ENCODE measurements at regions not wholly inside any gene's neighbourhood (a gene's known extent, or its start where the extent isn't known, plus 50 kb on each side); places are given as distances from the start of the nearest gene placed in this dataset.

GRCh38 chr6:169130113-169130512, 123.5 kb downstream of the THBS2 start:
- CTCF ChIA-PET = no interaction called here

GRCh38 chr6:169121013-169121412, 132.6 kb downstream of the THBS2 start:
- H2AFZ ChIP-seq = no peak overlapping the region
- no peak overlapping the region for H3K27ac ChIP-seq
- BruUV-seq (replicated peaks) = no TSS peak
- no peak overlapping the region for H3K4me2 ChIP-seq
- no peaks in the 10 kb centered on the region for H3K9me3 ChIP-seq (ENCODE audit: insufficient read depth, low read depth)
- H3K4me3 ChIP-seq = no peak overlapping the region
- intact Hi-C loops (cut with micrococcal nuclease; ENCODE audit: unreplicated experiment) = no loop called here
- H3K36me3 ChIP-seq (ENCODE audit: low read depth) = no peaks in the 10 kb centered on the region
- no peaks in the 10 kb centered on the region for H3K9me2 ChIP-seq (ENCODE audit: insufficient read depth)
- POLR2A ChIA-PET (ENCODE audit: unreplicated experiment) = no interaction called here
- TF ChIP-seq EZH2 (IDR thresholded peaks at IDR 0.05; ENCODE audit: low read depth) = no peak
- H3K27me3 ChIP-seq (ENCODE audit: insufficient read depth, low read depth) = no peaks in the 10 kb centered on the region; the same call in 1 of the 2 replicates
- no peaks in the 10 kb centered on the region for H3F3A ChIP-seq (ENCODE audit: insufficient read depth, low read depth)
- CTCF ChIA-PET = no interaction called here
- H3K4me1 ChIP-seq (replicated peaks; ENCODE audit: insufficient read depth) = no peaks in the 10 kb centered on the region
- no peak for DNase-seq
- H4K20me1 ChIP-seq (ENCODE audit: insufficient read depth) = no peaks in the 10 kb centered on the region; the same call in 1 of the 2 replicates
- no peaks in the 10 kb centered on the region for H3K79me2 ChIP-seq (ENCODE audit: low read depth)

More at GRCh38 chr6:169130113-169130512, 123.5 kb downstream of the THBS2 start:
- no peak overlapping the region for H3K4me3 ChIP-seq
- H3F3A ChIP-seq (ENCODE audit: insufficient read depth, low read depth) = no peaks in the 10 kb centered on the region
- H4K20me1 ChIP-seq (ENCODE audit: insufficient read depth) = no peaks in the 10 kb centered on the region
- no peaks in the 10 kb centered on the region for H3K36me3 ChIP-seq (ENCODE audit: low read depth)
- no peaks in the 10 kb centered on the region for H3K27me3 ChIP-seq (ENCODE audit: insufficient read depth, low read depth)
- no TSS peak for BruUV-seq (replicated peaks)
- no peak overlapping the region for H3K27ac ChIP-seq
- POLR2A ChIA-PET (ENCODE audit: unreplicated experiment) = no interaction called here
- no peaks in the 10 kb centered on the region for H3K9me3 ChIP-seq (ENCODE audit: insufficient read depth, low read depth)
- no peaks in the 10 kb centered on the region for H3K4me1 ChIP-seq (replicated peaks; ENCODE audit: insufficient read depth)
- H3K79me2 ChIP-seq (ENCODE audit: low read depth) = no peaks in the 10 kb centered on the region
- no peak overlapping the region for H2AFZ ChIP-seq
- H3K9me2 ChIP-seq (ENCODE audit: insufficient read depth) = no peaks in the 10 kb centered on the region
- DNase-seq = no peak
- intact Hi-C loops (cut with micrococcal nuclease; ENCODE audit: unreplicated experiment) = no loop called here
- no peak overlapping the region for H3K4me2 ChIP-seq
- TF ChIP-seq EZH2 (IDR thresholded peaks at IDR 0.05; ENCODE audit: low read depth) = no peak
- TF ChIP-seq CTCF (conservative IDR thresholded peaks at IDR 0.05) = no peak

- no peaks in the 10 kb centered on the region for H3K9me3 ChIP-seq (ENCODE audit: insufficient read depth, low read depth)
- ChIA-PET CTCF (no interaction called here), POLR2A (ENCODE audit: unreplicated experiment) (no interaction called here)
- H3K4me1 ChIP-seq (replicated peaks; ENCODE audit: insufficient read depth) = no peaks in the 10 kb centered on the region
- no peaks in the 10 kb centered on the region for H3F3A ChIP-seq (ENCODE audit: insufficient read depth, low read depth)
- H3K27me3 ChIP-seq (ENCODE audit: insufficient read depth, low read depth) = peaks cover 6% of the 10 kb centered on the region
- H3K9me2 ChIP-seq (ENCODE audit: insufficient read depth) = no peaks in the 10 kb centered on the region
- TF ChIP-seq EZH2 (IDR thresholded peaks at IDR 0.05; ENCODE audit: low read depth) (no peak), CTCF (conservative IDR thresholded peaks at IDR 0.05) (no peak)
- H3K4me2 ChIP-seq = no peak overlapping the region
- intact Hi-C loops (cut with micrococcal nuclease; ENCODE audit: unreplicated experiment) = no loop called here
- no peaks in the 10 kb centered on the region for H3K79me2 ChIP-seq (ENCODE audit: low read depth)
- no peaks in the 10 kb centered on the region for H3K36me3 ChIP-seq (ENCODE audit: low read depth)
- H2AFZ ChIP-seq = no peak overlapping the region
- BruUV-seq (replicated peaks) = no TSS peak
- no peaks in the 10 kb centered on the region; the same call in none of the 2 replicates for H4K20me1 ChIP-seq (ENCODE audit: insufficient read depth)
- no peak overlapping the region for H3K4me3 ChIP-seq
- DNase-seq = no peak
- no peak overlapping the region for H3K27ac ChIP-seq
Measured at GRCh38 chr6:169119669-169120068, 134.0 kb downstream of the THBS2 start.

- Histone ChIP-seq H3K4me3 (no peak overlapping the region), H3K9me3 (ENCODE audit: insufficient read depth, low read depth) (no peaks in the 10 kb centered on the region), H3K27me3 (ENCODE audit: insufficient read depth, low read depth) (peaks cover 9% of the 10 kb centered on the region), H3K79me2 (ENCODE audit: low read depth) (no peaks in the 10 kb centered on the region), H2AFZ (no peak overlapping the region), H3K36me3 (ENCODE audit: low read depth) (no peaks in the 10 kb centered on the region), H4K20me1 (ENCODE audit: insufficient read depth) (no peaks in the 10 kb centered on the region; the same call in none of the 2 replicates), H3K27ac (no peak overlapping the region), H3K4me1 (replicated peaks; ENCODE audit: insufficient read depth) (no peaks in the 10 kb centered on the region), H3K4me2 (no peak overlapping the region), H3F3A (ENCODE audit: insufficient read depth, low read depth) (no peaks in the 10 kb centered on the region), H3K9me2 (ENCODE audit: insufficient read depth) (no peaks in the 10 kb centered on the region; the same call in 1 of the 2 replicates)
- DNase-seq = no peak
- CTCF ChIA-PET = no interaction called here
- BruUV-seq (replicated peaks) = no TSS peak
- TF ChIP-seq EZH2 (IDR thresholded peaks at IDR 0.05; ENCODE audit: low read depth) (no peak), CTCF (conservative IDR thresholded peaks at IDR 0.05) (no peak)
- intact Hi-C loops (cut with micrococcal nuclease; ENCODE audit: unreplicated experiment) = no loop called here
- POLR2A ChIA-PET (ENCODE audit: unreplicated experiment) = no interaction called here
Measured at GRCh38 chr6:169118346-169118830, 135.3 kb downstream of the THBS2 start.
